ENCODE measurements at regions not wholly inside any gene's neighbourhood (a gene's known extent, or its start where the extent isn't known, plus 50 kb on each side); places are given as distances from the start of the nearest gene placed in this dataset.

GRCh38 chr4:112057470-112057869 is 87.8 kb upstream of the FAM241A start:
- Histone ChIP-seq H3K4me1 (replicated peaks in 1 of 4; ENCODE audit: control insufficient read depth in 3 of 4, insufficient read depth in 4 of 4, low read length in 3 of 4) (peaks cover 0 to 6% (median 4%) of the 10 kb centered on the region in 4 experiments; a peak in 4 of 7 replicates), H3K79me1 (ENCODE audit: low read depth, low read length) (no peaks in the 10 kb centered on the region), H4K5ac (ENCODE audit: insufficient read length, low read depth, low read length) (no peak overlapping the region), H2AK5ac (ENCODE audit: low read depth, low read length) (no peak overlapping the region), H4K8ac (ENCODE audit: extremely low read depth, insufficient read depth, low read length) (no peak overlapping the region), H3K4me2 (ENCODE audit: insufficient read depth in 1 of 2, low read depth in 2 of 2, low read length in 2 of 2) (no peak overlapping the region), H3K4me3 (ENCODE audit: extremely low read depth in 1 of 4, insufficient read depth in 2 of 4, low read depth in 3 of 4, low read length in 4 of 4) (no peak overlapping the region), H3K23ac (ENCODE audit: insufficient read length) (no peak overlapping the region), H2AFZ (ENCODE audit: low read length) (no peak overlapping the region), H4K91ac (replicated peaks; ENCODE audit: insufficient read length, low read length) (no peak overlapping the region), H3K27ac (ENCODE audit: low read depth, low read length) (no peak overlapping the region), H4K20me1 (replicated peaks in 1 of 2; ENCODE audit: control insufficient read depth in 1 of 2, insufficient read depth in 2 of 2, low read length in 2 of 2) (no peaks in the 10 kb centered on the region), H3K79me2 (ENCODE audit: control insufficient read depth in 1 of 2, insufficient read depth in 2 of 2, low read length in 2 of 2) (no peaks in the 10 kb centered on the region), H3K4ac (replicated peaks; ENCODE audit: insufficient read length, low read depth, low read length) (no peak overlapping the region), H3K9me3 (ENCODE audit: insufficient read depth in 2 of 2, low read depth in 1 of 2, low read length in 1 of 2) (no peaks in the 10 kb centered on the region), H3K36me3 (ENCODE audit: control insufficient read depth in 2 of 4, insufficient read depth in 4 of 4, low read length in 3 of 4) (no peaks in the 10 kb centered on the region), H3K18ac (ENCODE audit: extremely low read depth, low read length) (no peak overlapping the region), H3K27me3 (replicated peaks in 1 of 4; ENCODE audit: control insufficient read depth in 3 of 4, extremely low read depth in 1 of 4, insufficient read depth in 3 of 4, low read length in 3 of 4) (no peaks in the 10 kb centered on the region), H2BK15ac (ENCODE audit: low read length) (no peak overlapping the region), H3K56ac (replicated peaks; ENCODE audit: insufficient read length, low read depth, low read length) (no peak overlapping the region), H3K23me2 (ENCODE audit: low read depth, low read length) (no peaks in the 10 kb centered on the region), H2BK120ac (replicated peaks; ENCODE audit: low read depth, low read length) (no peak overlapping the region), H3K14ac (ENCODE audit: insufficient read length) (no peak overlapping the region), H2BK20ac (ENCODE audit: low read length) (no peak overlapping the region), H3K9ac (replicated peaks in 1 of 4; ENCODE audit: extremely low read depth in 1 of 4, low read depth in 3 of 4, low read length in 3 of 4) (no peak overlapping the region), H2BK12ac (ENCODE audit: low read depth, low read length) (no peak overlapping the region), H2BK5ac (ENCODE audit: low read depth, low read length) (no peak overlapping the region)
- no peak for TF ChIP-seq ASH2L (IDR thresholded peaks at IDR 0.05; ENCODE audit: low read length)
- TF ChIP-seq CBX5 (IDR thresholded peaks at IDR 0.05; ENCODE audit: low read depth, low read length) = no peak
- no peak for TF ChIP-seq TCF12 (IDR thresholded peaks at IDR 0.05; ENCODE audit: low read depth, low read length)
- TF ChIP-seq TAF1 (IDR thresholded peaks at IDR 0.05; ENCODE audit: low read depth, low read length) = no peak
- TF ChIP-seq NANOG (IDR thresholded peaks at IDR 0.05; ENCODE audit: insufficient read depth, low read depth, low read length, poor library complexity, severe bottlenecking) = no peak
- TF ChIP-seq RFX5 (IDR thresholded peaks at IDR 0.05; ENCODE audit: borderline replicate concordance, low read depth, low read length) = no peak
- no peak for TF ChIP-seq SP4 (IDR thresholded peaks at IDR 0.05; ENCODE audit: low read length)
- FAIRE-seq (no peak), DNase-seq (ENCODE audit: low read depth in 1 of 2, low spot score in 2 of 2) (no peak)
- 81% methylated on average over 3 of the region's 3 CpGs; no CpG with 5 or more reads in 1 of the 2 experiments for WGBS, 2 experiments (ENCODE audit: extremely low coverage in 1 of 2, insufficient coverage in 1 of 2, insufficient read length in 1 of 2, insufficient replicate concordance in 2 of 2, low coverage in 1 of 2, low lambda C conversion rate in 2 of 2, missing lambda C conversion rate in 1 of 2)
- ChIA-PET POLR2A (ENCODE audit: partially characterized antibody) (no interaction called here), CTCF (ENCODE audit: partially characterized antibody) (interaction anchor here (0.7 to 4.3 kb wide), 4 partner anchors 25 to 178 kb away, joined by 3 to 30 read pairs (median 4); no protein-coding TSS in a partner anchor)
